Progenitor cell of endocrine pancreas (in vitro differentiated cells): ENCODE measurements at regions not wholly inside any gene's neighbourhood (a gene's known extent, or its start where the extent isn't known, plus 50 kb on each side); places are given as distances from the start of the nearest gene placed in this dataset.

ENCODE experiments used
- DNase-seq: peaks from one replicate; pipeline ENCODE4 v3.0.0; 2021; ENCODE audit warnings: low spot score; ENCODE audit not compliant: unreplicated experiment
- H3K27ac Mint-ChIP-seq: 2 replicates; pipeline ENCODE4 v1.8.0; 2021; ENCODE audit warnings: mild to moderate bottlenecking, moderate library complexity, mixed read lengths
- H3K27me3 Mint-ChIP-seq: 2 replicates; pipeline ENCODE4 v1.8.0; 2021; ENCODE audit warnings: mixed read lengths
- H3K36me3 Mint-ChIP-seq: 2 replicates; pipeline ENCODE4 v1.8.0; 2022; ENCODE audit warnings: mixed read lengths; ENCODE audit not compliant: insufficient read depth
- H3K4me1 Mint-ChIP-seq: 2 replicates; pipeline ENCODE4 v1.8.0; 2021; ENCODE audit warnings: low read depth, mixed read lengths
- H3K4me3 Mint-ChIP-seq: 2 replicates; pipeline ENCODE4 v1.8.0; 2021; ENCODE audit warnings: low read depth, mild to moderate bottlenecking, moderate library complexity, mixed read lengths
- H3K9me3 Mint-ChIP-seq: 2 replicates; pipeline ENCODE4 v1.8.0; 2021; ENCODE audit warnings: low read depth, mixed read lengths
- TF ChIP-seq, protein P1 (sequence below): fragments of 200-600 bp; sonication (generic); IDR thresholded peaks from one replicate; pipeline ENCODE4 v1.5.0; 2021; ENCODE audit warnings: antibody characterized with exemption, mild to moderate bottlenecking; ENCODE audit not compliant: unreplicated experiment

DNA sequence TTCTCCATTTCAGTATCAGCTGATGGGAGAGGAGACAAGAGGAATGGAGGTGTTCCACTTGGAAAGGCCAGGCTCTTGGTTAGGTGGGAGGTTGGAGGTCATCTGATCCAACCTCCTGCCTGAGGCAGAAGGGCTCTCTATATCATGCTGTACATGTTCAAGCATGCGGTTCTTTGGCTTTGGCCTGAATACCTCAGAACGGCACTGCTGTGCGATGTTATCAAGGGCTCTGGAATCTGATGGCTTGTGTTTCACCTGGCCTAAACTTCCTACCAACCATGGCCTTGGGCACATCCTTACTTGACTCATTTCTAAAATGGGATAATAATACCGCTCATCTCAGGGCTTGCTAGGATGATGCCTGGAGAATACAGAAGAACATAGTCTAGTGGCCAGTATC is 90.1 kb upstream of the FAM169A start:
- H3K27me3 Mint-ChIP-seq: no peaks in the 10 kb centered on the region
- TF ChIP-seq, protein P1, sequence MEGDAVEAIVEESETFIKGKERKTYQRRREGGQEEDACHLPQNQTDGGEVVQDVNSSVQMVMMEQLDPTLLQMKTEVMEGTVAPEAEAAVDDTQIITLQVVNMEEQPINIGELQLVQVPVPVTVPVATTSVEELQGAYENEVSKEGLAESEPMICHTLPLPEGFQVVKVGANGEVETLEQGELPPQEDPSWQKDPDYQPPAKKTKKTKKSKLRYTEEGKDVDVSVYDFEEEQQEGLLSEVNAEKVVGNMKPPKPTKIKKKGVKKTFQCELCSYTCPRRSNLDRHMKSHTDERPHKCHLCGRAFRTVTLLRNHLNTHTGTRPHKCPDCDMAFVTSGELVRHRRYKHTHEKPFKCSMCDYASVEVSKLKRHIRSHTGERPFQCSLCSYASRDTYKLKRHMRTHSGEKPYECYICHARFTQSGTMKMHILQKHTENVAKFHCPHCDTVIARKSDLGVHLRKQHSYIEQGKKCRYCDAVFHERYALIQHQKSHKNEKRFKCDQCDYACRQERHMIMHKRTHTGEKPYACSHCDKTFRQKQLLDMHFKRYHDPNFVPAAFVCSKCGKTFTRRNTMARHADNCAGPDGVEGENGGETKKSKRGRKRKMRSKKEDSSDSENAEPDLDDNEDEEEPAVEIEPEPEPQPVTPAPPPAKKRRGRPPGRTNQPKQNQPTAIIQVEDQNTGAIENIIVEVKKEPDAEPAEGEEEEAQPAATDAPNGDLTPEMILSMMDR: no peak
- H3K4me1 Mint-ChIP-seq: peaks cover 51% of the 10 kb centered on the region
- peak overlapping the region; percentile 82 for H3K27ac Mint-ChIP-seq
- H3K9me3 Mint-ChIP-seq: peaks cover 26% of the 10 kb centered on the region
- H3K4me3 Mint-ChIP-seq: no peak overlapping the region
- DNase-seq: no peak
- peaks cover 11% of the 10 kb centered on the region for H3K36me3 Mint-ChIP-seq

DNA sequence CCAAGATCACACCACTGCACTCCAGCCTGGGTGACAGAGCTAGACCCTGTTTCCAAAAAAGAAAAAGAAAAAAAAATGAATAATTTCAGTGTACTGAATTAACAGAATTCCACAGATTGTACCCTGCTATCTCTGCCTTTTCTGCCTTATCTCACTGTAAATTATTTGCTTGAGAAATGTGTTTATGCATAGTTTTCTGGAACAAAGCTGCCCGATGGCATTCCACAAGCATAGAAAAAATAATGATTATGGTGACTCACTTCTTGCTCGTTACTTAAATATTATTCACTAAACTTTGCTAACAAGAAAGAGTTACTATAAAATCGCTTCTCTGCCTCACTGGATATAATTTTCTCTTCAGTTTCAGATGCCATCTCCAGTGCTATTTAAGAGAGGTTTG is 88.7 kb upstream of the FAM169A start:
- Mint-ChIP-seq H3K27me3 (no peaks in the 10 kb centered on the region), H3K36me3 (peaks cover 11% of the 10 kb centered on the region), H3K4me3 (no peak overlapping the region), H3K4me1 (peaks cover 58% of the 10 kb centered on the region), H3K9me3 (peaks cover 30% of the 10 kb centered on the region), H3K27ac (peak overlapping the region; percentile 86)
- DNase-seq: no peak
- TF ChIP-seq, protein P1: no peak

DNA sequence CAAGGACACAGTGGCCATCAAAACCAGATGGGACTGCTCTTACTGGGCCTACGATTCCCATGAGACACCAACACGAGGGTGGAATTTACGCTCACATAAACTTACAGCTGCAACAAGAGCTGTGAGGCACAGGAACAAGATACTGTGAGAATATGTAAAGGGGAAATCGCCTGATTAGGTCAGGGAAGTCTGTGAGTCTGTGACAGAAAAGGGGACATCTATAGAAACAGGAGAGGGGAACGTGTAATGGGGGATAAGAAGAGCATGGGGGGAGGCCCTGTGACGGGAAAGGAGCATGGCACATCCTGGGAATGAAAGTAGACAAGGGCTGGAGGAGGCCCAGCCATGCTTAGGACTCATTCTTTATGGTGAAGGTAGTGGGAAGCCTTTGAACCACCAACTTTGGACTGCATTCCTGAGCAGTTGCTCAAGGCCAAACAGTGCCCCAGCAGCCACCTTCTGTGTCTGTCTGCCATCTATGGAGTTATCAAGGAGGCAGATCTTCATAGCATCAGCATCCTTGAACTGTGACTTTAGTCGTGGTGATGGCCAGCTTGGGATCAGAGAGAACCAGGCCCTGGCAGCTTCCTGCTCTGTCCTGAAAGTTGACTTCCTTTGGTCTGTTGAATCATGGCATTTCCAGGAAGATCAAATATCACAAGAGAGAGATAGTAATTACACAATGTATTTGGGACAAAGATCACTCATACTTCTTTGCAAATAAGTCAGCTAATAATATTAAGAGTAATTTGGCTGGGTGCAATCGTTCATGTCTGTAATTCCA is 87.9 kb upstream of the FAM169A start:
- Mint-ChIP-seq H3K9me3 (peaks cover 30% of the 10 kb centered on the region), H3K27ac (peak overlapping the region; percentile 7), H3K4me3 (no peak overlapping the region), H3K4me1 (peaks cover 61% of the 10 kb centered on the region), H3K36me3 (peaks cover 11% of the 10 kb centered on the region), H3K27me3 (no peaks in the 10 kb centered on the region)
- no peak for DNase-seq
- TF ChIP-seq, protein P1: no peak

DNA sequence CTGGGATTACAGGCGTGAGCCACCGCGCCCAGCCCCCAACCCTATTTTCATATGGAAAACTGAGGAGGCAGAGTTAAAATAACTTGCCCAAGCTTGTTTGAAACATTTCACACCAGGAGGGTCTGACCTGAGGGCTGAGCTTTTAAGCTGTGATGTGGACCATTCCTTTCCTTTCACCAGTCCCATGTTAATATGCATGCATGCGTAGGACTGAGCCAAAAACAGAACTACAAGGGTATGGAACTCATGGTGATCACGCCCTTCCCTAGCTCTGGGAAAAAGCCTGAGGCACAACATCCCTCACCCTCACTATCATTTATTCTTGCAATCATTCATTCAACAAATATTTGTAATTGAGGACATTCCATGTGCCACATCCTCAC is 87.4 kb upstream of the FAM169A start:
- Mint-ChIP-seq H3K4me3 (no peak overlapping the region), H3K36me3 (peaks cover 9% of the 10 kb centered on the region), H3K4me1 (peaks cover 62% of the 10 kb centered on the region), H3K27me3 (no peaks in the 10 kb centered on the region), H3K9me3 (peaks cover 25% of the 10 kb centered on the region), H3K27ac (no peak overlapping the region)
- DNase-seq: no peak
- TF ChIP-seq, protein P1: no peak

DNA sequence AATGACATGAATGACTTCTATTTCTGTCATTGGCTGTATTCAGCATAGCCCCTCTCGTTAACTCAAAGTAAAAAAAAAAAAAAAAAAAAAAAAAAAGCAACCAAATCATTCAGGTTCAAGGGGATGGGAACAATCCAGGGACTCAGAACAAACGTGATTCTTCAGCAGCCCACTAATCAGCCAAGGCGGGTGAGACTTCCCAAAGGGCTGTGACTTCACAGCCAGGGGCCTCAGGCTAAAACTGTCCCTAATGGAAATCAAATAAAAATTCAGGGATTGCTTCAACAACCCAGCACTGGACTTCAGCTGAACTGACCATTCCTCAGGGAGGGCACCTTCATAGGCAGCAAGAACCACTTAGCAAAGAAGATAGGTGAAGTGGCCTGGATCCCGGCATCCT is 86.2 kb upstream of the FAM169A start:
- no peak for DNase-seq
- Mint-ChIP-seq H3K4me1 (peaks cover 62% of the 10 kb centered on the region), H3K27ac (peak overlapping the region; percentile 37), H3K4me3 (no peak overlapping the region), H3K9me3 (peaks cover 19% of the 10 kb centered on the region), H3K27me3 (no peaks in the 10 kb centered on the region), H3K36me3 (peaks cover 5% of the 10 kb centered on the region)
- TF ChIP-seq, protein P1: no peak
